Naive B cell (primary cell): ENCODE measurements at regions not wholly inside any gene's neighbourhood (a gene's known extent, or its start where the extent isn't known, plus 50 kb on each side); places are given as distances from the start of the nearest gene placed in this dataset.
"Not testable (repeated sequence)": the region's sequence is repeated elsewhere in the genome, so short reads cannot be mapped to it uniquely, and the experiment has no call there.

Source experiments
- ATAC-seq, 2 donors: fragments of 150-1000 bp; cut with Tn5 transposase; 2 replicates each; pipeline ENCODE4 v1.10.0; 2021; ENCODE audit warnings: low read depth in 2 of 2, mild to moderate bottlenecking in 2 of 2, moderate library complexity in 2 of 2
- DNase-seq: peaks from one replicate; pipeline ENCODE4 v3.0.0; 2022
- H3K27ac Mint-ChIP-seq, 6 donors: one replicate each; pipeline ENCODE4 v1.8.0; 2020 to 2022; ENCODE audit warnings: mild to moderate bottlenecking in 6 of 6, mixed read lengths in 6 of 6, moderate library complexity in 5 of 6, inconsistent platforms in 2 of 6
- H3K27me3 Mint-ChIP-seq, 3 donors: one replicate each; pipeline ENCODE4 v1.8.0; 2021 to 2022; ENCODE audit warnings: mixed read lengths in 3 of 3, mild to moderate bottlenecking in 1 of 3
- H3K36me3 Mint-ChIP-seq, 2 donors: one replicate each; pipeline ENCODE4 v1.8.0; 2020 to 2022; ENCODE audit warnings: mixed read lengths in 2 of 2, inconsistent platforms in 1 of 2, mild to moderate bottlenecking in 1 of 2
- H3K4me1 Mint-ChIP-seq, 3 donors: one replicate each; pipeline ENCODE4 v1.8.0; 2020 to 2022; ENCODE audit warnings: mixed read lengths in 3 of 3, inconsistent platforms in 1 of 3, mild to moderate bottlenecking in 1 of 3, moderate library complexity in 1 of 3
- H3K4me3 Mint-ChIP-seq, 8 donors: one replicate each; pipeline ENCODE4 v1.8.0; 2020 to 2022; ENCODE audit warnings: mild to moderate bottlenecking in 8 of 8, mixed read lengths in 8 of 8, moderate library complexity in 8 of 8, inconsistent platforms in 2 of 8
- H3K9me3 Mint-ChIP-seq, 7 donors: one replicate each; pipeline ENCODE4 v1.8.0; 2020 to 2022; ENCODE audit warnings: mixed read lengths in 7 of 7, mild to moderate bottlenecking in 5 of 7, inconsistent platforms in 2 of 7, moderate library complexity in 1 of 7

- H3K27me3 Mint-ChIP-seq = peaks cover 0 to 8% (median 1%) of the 10 kb centered on the region in 3 donors
- DNase-seq (no peak), ATAC-seq (no peak)
- no peak overlapping the region for H3K4me3 Mint-ChIP-seq
- peaks cover 7 to 13% (median 7%) of the 10 kb centered on the region in 3 donors for H3K4me1 Mint-ChIP-seq
- H3K9me3 Mint-ChIP-seq = peaks cover 0 to 9% (median 7%) of the 10 kb centered on the region in 7 donors
- H3K27ac Mint-ChIP-seq = no peak overlapping the region
- no peaks in the 10 kb centered on the region for H3K36me3 Mint-ChIP-seq
Measured at GRCh38 chr5:125487231-125487630, 740.8 kb upstream of the ZNF608 start.

- H3K9me3 Mint-ChIP-seq, ATAC-seq, DNase-seq, H3K36me3 Mint-ChIP-seq, H3K4me3 Mint-ChIP-seq, H3K27me3 Mint-ChIP-seq: not testable (repeated sequence)
- H3K4me1 Mint-ChIP-seq = peaks cover 7 to 13% (median 7%) of the 10 kb centered on the region in 3 donors
- H3K27ac Mint-ChIP-seq = peak overlapping the region in 1 of 6 donors; percentile 54
Measured at GRCh38 chr5:125487652-125488051, 741.2 kb upstream of the ZNF608 start.

- no peak for ATAC-seq
Measured at GRCh38 chr5:125489146-125489545, 742.7 kb upstream of the ZNF608 start.

GRCh38 chr5:125491986-125492492 lies 745.6 kb upstream of the ZNF608 start:
- no peak overlapping the region for H3K27ac Mint-ChIP-seq
- no peaks in the 10 kb centered on the region for H3K27me3 Mint-ChIP-seq
- peaks cover 0 to 10% (median 7%) of the 10 kb centered on the region in 7 donors for H3K9me3 Mint-ChIP-seq
- DNase-seq (no peak), ATAC-seq (no peak)
- no peaks in the 10 kb centered on the region for H3K4me1 Mint-ChIP-seq
- no peak overlapping the region for H3K4me3 Mint-ChIP-seq
- H3K36me3 Mint-ChIP-seq = no peaks in the 10 kb centered on the region

More at GRCh38 chr5:125489146-125489545, 742.7 kb upstream of the ZNF608 start:
- Mint-ChIP-seq H3K9me3 (peaks cover 0 to 12% (median 7%) of the 10 kb centered on the region in 7 donors), H3K4me1 (peaks cover 7 to 13% (median 7%) of the 10 kb centered on the region in 3 donors), H3K27ac (no peak overlapping the region), H3K36me3 (no peaks in the 10 kb centered on the region), H3K27me3 (no peaks in the 10 kb centered on the region), H3K4me3 (no peak overlapping the region)
- DNase-seq = no peak

GRCh38 chr5:125492977-125493376 lies 746.5 kb upstream of the ZNF608 start:
- H3K4me3 Mint-ChIP-seq = no peak overlapping the region
- H3K9me3 Mint-ChIP-seq = peaks cover 0 to 4% (median 0%) of the 10 kb centered on the region in 7 donors
- no peaks in the 10 kb centered on the region for H3K27me3 Mint-ChIP-seq
- DNase-seq (no peak), ATAC-seq (no peak)
- no peaks in the 10 kb centered on the region for H3K4me1 Mint-ChIP-seq
- no peaks in the 10 kb centered on the region for H3K36me3 Mint-ChIP-seq
- H3K27ac Mint-ChIP-seq = no peak overlapping the region

GRCh38 chr5:125496393-125496792 lies 750.0 kb upstream of the ZNF608 start:
- H3K4me1 Mint-ChIP-seq = no peaks in the 10 kb centered on the region
- H3K27me3 Mint-ChIP-seq = no peaks in the 10 kb centered on the region
- DNase-seq (no peak), ATAC-seq (no peak)
- no peaks in the 10 kb centered on the region for H3K36me3 Mint-ChIP-seq
- peaks cover 0 to 4% (median 0%) of the 10 kb centered on the region in 7 donors for H3K9me3 Mint-ChIP-seq
- H3K27ac Mint-ChIP-seq = no peak overlapping the region
- H3K4me3 Mint-ChIP-seq = no peak overlapping the region

- ATAC-seq = no peak
- Mint-ChIP-seq H3K27ac (no peak overlapping the region), H3K4me1 (no peaks in the 10 kb centered on the region), H3K9me3 (peaks cover 0 to 4% (median 0%) of the 10 kb centered on the region in 7 donors), H3K27me3 (no peaks in the 10 kb centered on the region), H3K36me3 (no peaks in the 10 kb centered on the region), H3K4me3 (no peak overlapping the region)
- no peak for DNase-seq
Measured at GRCh38 chr5:125497651-125498050, 751.2 kb upstream of the ZNF608 start.

GRCh38 chr5:125499636-125500332 lies 753.3 kb upstream of the ZNF608 start:
- no peaks in the 10 kb centered on the region for H3K27me3 Mint-ChIP-seq

GRCh38 chr5:125501396-125501795 lies 755.0 kb upstream of the ZNF608 start:
- no peak for ATAC-seq

More at GRCh38 chr5:125499636-125500332, 753.3 kb upstream of the ZNF608 start:
- H3K9me3 Mint-ChIP-seq = no peaks in the 10 kb centered on the region
- no peak for DNase-seq
- no peak overlapping the region for H3K27ac Mint-ChIP-seq
- H3K4me1 Mint-ChIP-seq = no peaks in the 10 kb centered on the region
- ATAC-seq = no peak
- H3K36me3 Mint-ChIP-seq = no peaks in the 10 kb centered on the region
- no peak overlapping the region for H3K4me3 Mint-ChIP-seq

GRCh38 chr5:125503946-125504345 lies 757.5 kb upstream of the ZNF608 start:
- Mint-ChIP-seq H3K36me3 (no peaks in the 10 kb centered on the region), H3K9me3 (peaks cover 0 to 8% (median 2%) of the 10 kb centered on the region in 7 donors), H3K27ac (no peak overlapping the region), H3K4me1 (no peaks in the 10 kb centered on the region), H3K27me3 (no peaks in the 10 kb centered on the region), H3K4me3 (no peak overlapping the region)
- DNase-seq (no peak), ATAC-seq (no peak)

More at GRCh38 chr5:125501396-125501795, 755.0 kb upstream of the ZNF608 start:
- H3K27ac Mint-ChIP-seq = no peak overlapping the region
- H3K36me3 Mint-ChIP-seq = no peaks in the 10 kb centered on the region
- no peak overlapping the region for H3K4me3 Mint-ChIP-seq
- no peaks in the 10 kb centered on the region for H3K4me1 Mint-ChIP-seq
- no peak for DNase-seq
- H3K27me3 Mint-ChIP-seq = no peaks in the 10 kb centered on the region
- H3K9me3 Mint-ChIP-seq = no peaks in the 10 kb centered on the region

- H3K9me3 Mint-ChIP-seq = peaks cover 0 to 8% (median 2%) of the 10 kb centered on the region in 7 donors
- DNase-seq = no peak
- no peak for ATAC-seq
- no peaks in the 10 kb centered on the region for H3K36me3 Mint-ChIP-seq
- no peaks in the 10 kb centered on the region for H3K4me1 Mint-ChIP-seq
- H3K27me3 Mint-ChIP-seq = no peaks in the 10 kb centered on the region
- no peak overlapping the region for H3K4me3 Mint-ChIP-seq
- H3K27ac Mint-ChIP-seq = no peak overlapping the region
Measured at GRCh38 chr5:125505115-125505514, 758.7 kb upstream of the ZNF608 start.

- no peak overlapping the region for H3K4me3 Mint-ChIP-seq
- ATAC-seq (no peak), DNase-seq (no peak)
- no peaks in the 10 kb centered on the region for H3K36me3 Mint-ChIP-seq
- no peak overlapping the region for H3K27ac Mint-ChIP-seq
- peaks cover 0 to 8% (median 2%) of the 10 kb centered on the region in 7 donors for H3K9me3 Mint-ChIP-seq
- no peaks in the 10 kb centered on the region for H3K4me1 Mint-ChIP-seq
- H3K27me3 Mint-ChIP-seq = no peaks in the 10 kb centered on the region
Measured at GRCh38 chr5:125506124-125506523, 759.7 kb upstream of the ZNF608 start.

GRCh38 chr5:125508225-125508624 lies 761.8 kb upstream of the ZNF608 start:
- Mint-ChIP-seq H3K27ac (no peak overlapping the region), H3K36me3 (no peaks in the 10 kb centered on the region), H3K27me3 (no peaks in the 10 kb centered on the region), H3K4me1 (no peaks in the 10 kb centered on the region), H3K4me3 (no peak overlapping the region), H3K9me3 (peaks cover 0 to 8% (median 2%) of the 10 kb centered on the region in 7 donors)
- DNase-seq (no peak), ATAC-seq (no peak)

- H3K4me3 Mint-ChIP-seq = no peak overlapping the region
- ATAC-seq = no peak
- DNase-seq = no peak
- no peak overlapping the region for H3K27ac Mint-ChIP-seq
- peaks cover 0 to 8% (median 2%) of the 10 kb centered on the region in 7 donors for H3K9me3 Mint-ChIP-seq
- H3K4me1 Mint-ChIP-seq = no peaks in the 10 kb centered on the region
- no peaks in the 10 kb centered on the region for H3K36me3 Mint-ChIP-seq
- no peaks in the 10 kb centered on the region for H3K27me3 Mint-ChIP-seq
Measured at GRCh38 chr5:125510651-125511050, 764.2 kb upstream of the ZNF608 start.
